HS-5 (cell line): ENCODE measurements at regions not wholly inside any gene's neighbourhood (a gene's known extent, or its start where the extent isn't known, plus 50 kb on each side); places are given as distances from the start of the nearest gene placed in this dataset.
A peak's percentile ranks its signal among the peaks of the same experiment; 100 is the strongest.
"Not testable (repeated sequence)": the region's sequence is repeated elsewhere in the genome, so short reads cannot be mapped to it uniquely, and the experiment has no call there.

Experiments used
- DNase-seq: peaks from one replicate; pipeline ENCODE4 v3.0.0-alpha.2; 2012; ENCODE audit warnings: low read depth

- DNase-seq = no peak
Observed at GRCh38 chr3:110473405-110473804, 598.2 kb upstream of the NECTIN3 start.

GRCh38 chr3:110474397-110474796, 597.2 kb upstream of the NECTIN3 start:
- no peak for DNase-seq

- DNase-seq = no peak
Observed at GRCh38 chr3:110478377-110479054, 593.1 kb upstream of the NECTIN3 start.

- DNase-seq = no peak
Observed at GRCh38 chr3:110479731-110480130, 591.9 kb upstream of the NECTIN3 start.

GRCh38 chr3:110485389-110485788, 586.2 kb upstream of the NECTIN3 start:
- no peak for DNase-seq

- no peak for DNase-seq
Observed at GRCh38 chr3:110487840-110488239, 583.8 kb upstream of the NECTIN3 start.

- DNase-seq = no peak
Observed at GRCh38 chr3:110491413-110491812, 580.2 kb upstream of the NECTIN3 start.

GRCh38 chr3:110492876-110493275, 578.7 kb upstream of the NECTIN3 start:
- DNase-seq = no peak

GRCh38 chr3:110493438-110494092, 578.1 kb upstream of the NECTIN3 start:
- DNase-seq = no peak

- DNase-seq = no peak
Observed at GRCh38 chr3:110494093-110494490, 577.5 kb upstream of the NECTIN3 start.

GRCh38 chr3:110494728-110495127, 576.9 kb upstream of the NECTIN3 start:
- DNase-seq = no peak

GRCh38 chr3:110495201-110495927, 576.3 kb upstream of the NECTIN3 start:
- DNase-seq = no peak

GRCh38 chr3:110504401-110504800, 567.2 kb upstream of the NECTIN3 start:
- no peak for DNase-seq

GRCh38 chr3:110504901-110505300, 566.7 kb upstream of the NECTIN3 start:
- no peak for DNase-seq

- no peak for DNase-seq
Observed at GRCh38 chr3:110506890-110507289, 564.7 kb upstream of the NECTIN3 start.

- not testable (repeated sequence) for DNase-seq
Observed at GRCh38 chr3:110507570-110507969, 564.0 kb upstream of the NECTIN3 start.

GRCh38 chr3:110512961-110513360, 558.7 kb upstream of the NECTIN3 start:
- DNase-seq = no peak

- no peak for DNase-seq
Observed at GRCh38 chr3:110518031-110518430, 553.6 kb upstream of the NECTIN3 start.

GRCh38 chr3:110519071-110519470, 552.5 kb upstream of the NECTIN3 start:
- no peak for DNase-seq

- DNase-seq = peak; percentile 90
Observed at GRCh38 chr3:110521019-110521418, 550.6 kb upstream of the NECTIN3 start.

- not testable (repeated sequence) for DNase-seq
Observed at GRCh38 chr3:110525558-110526064, 546.0 kb upstream of the NECTIN3 start.

GRCh38 chr3:110526777-110527727, 544.6 kb upstream of the NECTIN3 start:
- DNase-seq = peak; percentile 95
